8988T (cell line): ENCODE measurements at regions not wholly inside any gene's neighbourhood (a gene's known extent, or its start where the extent isn't known, plus 50 kb on each side); places are given as distances from the start of the nearest gene placed in this dataset.
"Not testable (repeated sequence)": the region's sequence is repeated elsewhere in the genome, so short reads cannot be mapped to it uniquely, and the experiment has no call there.

ENCODE experiments used
- DNase-seq: peaks from one replicate; pipeline ENCODE4 v3.0.0; 2011

DNA sequence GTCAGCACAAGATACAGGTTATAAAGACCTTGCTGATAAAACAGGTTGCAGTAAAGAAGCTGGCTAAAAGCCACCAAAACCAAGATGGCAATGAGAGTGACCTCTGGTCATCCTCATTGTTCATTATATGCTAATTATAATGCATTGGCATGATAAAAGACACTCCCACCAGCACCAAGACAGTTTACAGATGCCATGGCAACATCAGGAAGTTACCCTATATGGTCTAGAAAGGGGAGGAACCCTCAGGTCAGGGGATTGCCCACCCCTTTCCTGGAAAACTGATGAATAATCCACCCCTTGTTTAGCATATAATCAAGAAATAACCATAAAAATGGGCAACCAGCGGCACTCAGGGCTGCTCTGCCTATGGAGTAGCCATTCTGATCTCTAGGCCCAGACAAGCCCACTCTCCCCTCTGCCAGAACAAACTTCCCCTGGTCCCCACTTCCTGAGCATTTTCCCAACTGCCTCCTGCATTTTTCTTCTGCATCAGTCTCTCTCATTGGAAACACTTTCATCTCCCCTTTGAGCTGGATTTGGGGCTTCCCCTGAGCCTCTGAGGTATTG, 215.3 kb upstream of the SDK2 start:
- DNase-seq, result not testable (repeated sequence)

DNA sequence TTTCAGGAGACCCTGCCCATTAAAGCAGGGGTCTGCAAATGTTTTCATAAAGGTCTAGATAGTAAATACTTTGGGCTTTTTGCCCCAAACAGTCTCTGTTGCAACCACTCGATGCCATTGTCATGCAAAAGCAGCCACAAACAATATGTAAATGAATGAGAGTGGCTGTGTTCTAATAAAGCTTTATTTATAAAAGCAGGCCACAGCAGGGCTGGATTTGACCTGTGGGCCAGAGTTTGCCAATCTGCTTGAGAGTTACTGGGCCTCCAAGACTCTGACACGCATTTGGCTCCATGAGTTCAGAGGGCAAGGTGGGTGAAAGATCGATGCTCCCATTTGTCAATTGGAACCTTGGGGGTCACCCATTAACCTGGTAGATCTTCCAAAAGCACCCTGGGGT, 217.3 kb upstream of the SDK2 start:
- DNase-seq, result no peak

DNA sequence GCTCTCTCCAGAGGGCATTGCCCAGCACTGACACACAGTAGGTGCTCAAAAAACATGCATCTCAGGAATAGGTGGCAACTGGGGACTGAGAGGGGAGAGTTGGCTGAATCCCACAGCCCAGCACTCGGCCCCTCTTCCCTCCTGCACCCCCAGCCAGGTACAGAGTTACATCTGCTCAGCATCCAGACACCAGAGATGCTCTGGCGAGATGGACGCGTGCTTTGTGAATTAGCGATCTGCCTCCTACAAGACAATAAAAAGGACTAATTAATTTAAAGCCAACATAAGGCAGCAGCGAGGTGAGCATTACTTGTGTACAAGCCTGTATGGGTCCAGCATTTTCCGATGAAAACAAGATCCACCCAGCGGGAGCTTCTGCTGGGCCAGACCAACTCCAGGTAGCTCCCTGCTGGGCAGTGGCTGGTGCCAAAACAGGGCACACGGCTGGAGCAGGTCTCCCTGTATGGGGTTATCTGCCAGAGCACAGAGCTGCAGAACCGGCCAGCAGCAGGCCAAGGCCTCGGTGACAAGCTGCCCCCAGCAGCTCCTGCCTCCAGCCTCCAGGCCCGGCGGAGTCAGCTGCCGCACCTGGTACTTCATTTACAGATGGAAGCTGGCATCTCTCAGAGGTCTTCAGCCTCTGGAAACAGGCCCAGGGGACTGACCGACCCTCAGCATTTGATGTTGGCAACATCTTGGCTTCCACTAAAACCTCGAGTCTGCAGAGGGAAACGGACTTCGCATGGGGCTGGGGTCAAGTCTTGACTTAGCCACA, 219.7 kb upstream of the SDK2 start:
- no peak for DNase-seq

DNA sequence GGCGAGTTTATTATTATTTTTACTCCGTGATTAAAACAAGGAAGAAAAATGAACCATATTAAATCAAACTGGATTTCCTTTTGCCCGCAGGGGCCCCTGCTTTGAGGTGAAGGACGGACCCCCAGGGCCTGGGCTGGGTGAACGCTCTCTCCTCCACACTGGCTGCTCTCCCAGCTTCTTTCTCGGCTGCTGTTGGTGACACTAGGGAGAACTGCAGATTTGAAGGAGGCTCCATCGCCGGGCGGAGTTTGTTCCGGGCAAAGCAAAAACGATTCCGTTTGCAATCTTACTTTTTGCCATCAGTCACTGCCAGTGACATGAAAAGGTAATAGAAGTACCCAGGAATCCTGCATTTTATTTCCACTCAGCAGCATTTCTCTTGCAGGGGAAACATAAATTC, 221.6 kb upstream of the SDK2 start:
- no peak for DNase-seq

DNA sequence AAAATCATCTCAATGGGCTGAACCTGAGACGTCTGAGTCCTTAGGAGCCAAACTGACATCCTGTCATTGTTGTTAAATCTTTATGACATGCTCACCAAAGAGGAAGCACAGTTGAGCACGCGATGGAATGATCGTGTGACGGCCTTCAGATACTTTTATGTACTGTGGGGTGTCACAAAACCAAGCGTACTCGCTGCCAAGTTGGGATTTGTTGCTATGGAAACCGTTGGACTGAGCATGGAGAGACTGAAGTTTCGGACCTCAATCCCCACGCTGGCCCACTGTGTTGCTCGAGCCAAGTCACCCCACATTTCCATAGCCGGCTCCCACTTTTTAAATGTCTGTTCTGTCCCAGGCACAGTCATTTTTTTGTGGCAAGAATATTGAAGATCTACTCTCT, 222.8 kb upstream of the SDK2 start:
- no peak for DNase-seq

DNA sequence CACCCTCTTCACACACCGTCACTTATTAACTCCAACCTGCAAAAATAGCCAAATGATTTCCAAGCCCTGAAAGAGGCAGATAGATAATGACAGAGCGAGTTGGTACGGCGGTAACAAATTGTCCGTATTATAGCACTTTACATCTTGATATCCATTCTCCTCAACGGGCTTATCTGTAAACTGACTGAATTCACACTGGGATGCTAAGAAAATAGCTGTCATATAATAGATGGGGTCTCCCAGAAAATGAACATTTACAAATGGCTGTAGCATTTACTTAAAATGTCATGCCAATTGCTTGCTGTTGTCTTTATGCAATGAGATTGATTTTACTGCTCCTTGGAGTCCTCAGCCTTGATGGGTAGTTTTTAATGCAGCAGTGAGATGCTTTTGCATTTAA, 225.8 kb upstream of the SDK2 start:
- DNase-seq, result no peak

DNA sequence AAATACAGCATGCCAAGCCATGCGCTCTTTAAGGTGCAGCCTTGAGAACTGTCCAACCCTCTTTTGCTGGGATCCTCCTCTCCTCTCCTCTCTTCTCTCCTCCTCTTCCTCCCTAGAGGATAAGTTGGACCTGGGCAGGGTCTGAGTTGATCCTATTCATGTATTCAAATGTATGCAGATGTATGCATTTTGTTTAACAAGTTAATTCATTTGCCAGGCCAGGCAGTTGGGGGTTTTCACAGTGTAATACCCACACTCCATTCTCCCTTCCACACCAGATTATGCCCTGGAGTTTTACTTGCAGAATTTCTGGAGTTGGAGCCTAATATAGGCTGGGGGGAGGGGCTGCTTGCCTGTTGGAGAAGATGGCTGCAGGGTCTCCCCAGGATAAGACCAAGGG, 226.2 kb upstream of the SDK2 start:
- DNase-seq, result no peak

DNA sequence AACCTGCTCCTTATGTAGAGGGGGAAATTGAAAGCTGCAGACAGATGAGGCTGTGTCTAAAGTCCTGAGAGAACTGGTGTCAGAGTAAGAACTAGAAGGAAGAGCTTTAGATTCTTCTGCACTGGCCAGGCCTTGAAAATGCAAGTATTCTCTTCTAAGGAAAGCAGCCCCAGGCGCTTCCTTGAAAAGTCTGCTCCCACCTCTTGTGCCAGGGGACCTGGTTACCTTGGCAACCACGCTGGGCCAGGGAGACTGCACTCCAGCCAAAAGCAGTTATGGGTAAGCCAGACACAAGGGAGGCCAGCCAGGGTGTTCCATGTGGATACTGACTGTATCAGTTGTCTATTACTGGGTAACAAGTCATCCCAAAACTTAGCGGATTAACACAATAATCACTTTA, 228.6 kb upstream of the SDK2 start:
- DNase-seq, result no peak

DNA sequence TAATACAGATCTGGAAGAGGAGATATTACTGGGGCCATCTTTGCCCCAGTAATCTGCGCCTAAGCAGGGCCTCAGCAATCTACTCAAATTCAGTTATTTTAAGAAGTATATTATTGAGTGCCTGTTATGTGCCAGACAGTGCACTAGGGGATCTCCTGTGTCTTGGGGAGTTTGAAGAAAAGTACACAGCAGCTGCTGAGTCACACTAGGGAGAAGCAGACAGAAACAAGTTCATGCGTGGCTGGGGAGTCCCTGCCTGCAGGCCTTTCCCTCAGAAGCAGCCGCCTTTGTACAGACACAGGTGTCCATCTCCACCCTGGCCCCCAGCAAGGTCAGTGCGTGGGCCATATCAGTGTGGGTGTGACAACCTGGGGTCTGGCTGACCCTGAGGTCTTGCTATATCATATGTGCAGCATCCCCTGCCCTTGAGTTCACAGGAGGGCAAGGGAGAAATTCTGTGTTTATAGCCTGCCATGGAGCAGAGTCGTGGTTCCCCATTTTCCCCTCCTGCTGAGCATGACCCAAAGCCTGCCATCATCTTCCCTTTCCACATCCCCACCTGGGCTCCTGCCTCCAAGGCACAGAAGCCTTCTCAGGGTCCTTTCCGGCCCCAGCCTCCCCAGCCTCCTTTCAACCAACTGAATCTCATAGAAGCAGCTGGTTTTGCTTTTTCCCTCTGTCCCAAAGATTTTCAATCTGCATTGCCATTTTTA, 229.9 kb upstream of the SDK2 start:
- no peak for DNase-seq

DNA sequence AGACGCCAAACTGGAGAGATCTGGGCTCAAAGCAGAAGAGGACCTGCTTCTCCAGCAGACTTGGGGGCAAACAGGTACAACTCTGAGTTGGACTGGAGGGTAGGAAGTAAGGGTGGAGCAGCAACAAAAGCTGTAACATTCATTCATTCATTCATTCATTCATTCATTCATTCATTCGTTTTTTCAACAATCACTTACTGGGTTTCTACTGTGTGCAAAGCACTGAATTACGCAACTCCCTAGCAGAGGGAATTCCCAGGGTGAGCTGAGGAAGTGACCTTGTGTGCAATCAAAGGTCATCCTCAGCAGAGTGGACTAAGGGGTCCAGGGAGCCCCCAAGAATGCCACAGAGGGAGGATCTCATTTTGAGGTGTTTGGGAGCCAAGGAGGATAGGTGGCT, 231.1 kb upstream of the SDK2 start:
- no peak for DNase-seq

DNA sequence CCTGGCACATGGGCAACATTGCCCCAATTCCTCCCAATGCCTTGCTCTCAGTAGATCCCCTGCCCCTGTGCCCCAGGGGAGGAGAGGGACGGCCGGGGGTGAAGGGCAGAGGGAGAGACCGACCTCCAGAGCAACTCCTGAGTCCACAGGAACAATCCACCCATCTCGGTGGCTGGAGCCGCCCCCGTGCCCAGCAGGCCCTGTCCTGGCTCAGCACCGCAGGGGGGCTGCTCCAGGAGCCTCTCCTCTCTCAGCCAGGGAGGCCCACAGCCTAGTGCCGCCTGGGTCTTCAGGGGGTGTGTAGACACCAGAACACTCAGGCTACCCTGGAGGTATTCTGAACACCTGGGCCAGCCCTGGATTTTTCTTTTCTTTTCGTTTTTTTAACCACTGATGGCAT, 233.7 kb upstream of the SDK2 start:
- DNase-seq, result no peak

DNA sequence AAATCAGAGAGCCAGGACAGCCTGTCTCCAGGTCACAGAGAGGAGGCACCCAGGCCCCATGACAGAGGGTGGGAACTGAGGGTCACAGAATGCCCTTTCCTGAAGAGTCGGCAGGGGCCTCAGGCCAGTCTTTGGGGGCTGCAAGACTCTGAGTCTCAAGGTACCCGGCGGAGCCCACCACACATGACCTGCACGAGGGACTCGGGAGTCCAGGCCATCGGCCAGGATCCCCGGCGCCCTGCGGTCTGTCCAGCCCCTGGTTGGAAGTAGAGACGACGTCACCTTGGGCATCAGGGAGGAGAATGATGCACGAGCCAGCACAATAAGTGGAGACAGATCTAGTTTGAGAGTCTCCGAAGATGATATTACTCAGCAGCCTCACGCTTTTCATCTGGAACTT, 234.7 kb upstream of the SDK2 start:
- DNase-seq, result no peak

DNA sequence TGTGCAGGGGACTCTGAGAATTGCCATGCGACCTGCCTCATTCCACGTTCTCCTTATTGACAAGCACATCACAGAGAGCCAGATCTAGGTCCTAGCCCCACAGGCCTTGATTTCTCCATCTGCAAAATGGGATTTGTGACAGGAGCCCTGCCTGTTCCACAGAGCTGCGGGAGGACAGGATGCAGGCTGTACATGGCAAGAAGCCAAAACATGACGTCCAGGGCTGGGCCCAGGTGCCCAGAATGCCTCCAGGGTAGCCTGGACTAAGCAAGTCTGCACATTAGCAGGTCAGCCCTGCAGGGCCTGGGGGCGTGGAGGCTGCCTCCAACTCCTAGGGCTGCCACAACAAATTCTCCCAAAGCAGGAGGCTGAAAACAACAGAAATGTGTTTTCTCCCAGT, 235.7 kb upstream of the SDK2 start:
- DNase-seq, result no peak

DNA sequence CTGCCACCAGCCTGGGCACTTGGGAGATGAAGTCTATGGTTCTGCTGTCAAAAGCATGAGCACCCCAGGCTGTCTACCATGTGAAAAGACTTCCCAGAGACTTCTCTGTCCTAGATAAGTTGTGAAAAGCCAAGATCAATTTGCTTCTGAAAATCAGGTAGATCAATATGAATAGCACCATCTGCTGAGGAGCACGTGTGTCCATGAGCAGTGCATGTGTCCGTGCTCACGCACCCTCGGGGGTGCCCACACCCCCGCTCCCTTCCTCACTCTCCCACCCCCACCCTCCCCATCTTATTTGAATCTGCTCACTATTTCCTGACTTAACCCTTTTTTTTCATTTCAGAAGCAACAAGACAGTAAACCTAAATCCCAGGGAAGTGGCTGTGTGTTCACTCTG, 238.3 kb upstream of the SDK2 start:
- no peak for DNase-seq

DNA sequence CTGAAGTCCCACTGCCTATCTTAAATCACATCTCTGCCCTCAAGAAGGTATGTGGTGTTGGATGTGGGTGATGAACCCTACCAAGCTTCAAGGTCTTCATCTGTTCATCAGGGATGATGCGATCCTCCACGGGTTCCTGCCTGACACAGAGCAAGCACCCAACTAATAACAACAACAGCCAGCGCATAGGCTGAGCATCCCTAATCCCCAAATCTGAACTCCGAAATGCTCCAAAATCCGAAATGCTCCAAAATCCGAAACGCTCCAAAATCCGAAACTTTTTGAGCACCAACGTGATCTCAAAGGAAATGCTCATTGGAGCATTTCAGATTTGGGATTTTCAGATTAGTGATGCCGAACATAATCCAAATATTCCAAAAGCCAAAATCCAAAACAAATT, 238.9 kb upstream of the SDK2 start:
- no peak for DNase-seq

DNA sequence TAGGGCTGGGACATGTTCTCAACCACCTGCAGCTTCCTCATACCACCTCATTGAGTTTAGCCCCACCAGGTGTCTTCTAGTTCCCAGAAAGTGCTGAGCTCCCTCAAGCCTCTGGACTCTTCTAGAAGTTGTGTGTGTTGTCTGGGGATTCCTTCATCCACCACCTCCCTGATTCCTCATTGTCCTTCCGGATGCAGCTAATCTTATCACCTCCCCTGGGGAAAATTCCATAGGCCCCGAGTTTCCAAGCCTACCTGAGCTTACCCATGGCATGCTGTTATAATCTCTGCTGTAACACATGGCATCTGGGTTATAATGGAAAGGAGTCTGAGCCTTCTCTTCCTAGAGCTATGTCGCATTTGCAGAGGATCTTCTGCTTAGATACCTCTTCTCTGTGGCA, 243.5 kb upstream of the SDK2 start:
- DNase-seq, result no peak

DNA sequence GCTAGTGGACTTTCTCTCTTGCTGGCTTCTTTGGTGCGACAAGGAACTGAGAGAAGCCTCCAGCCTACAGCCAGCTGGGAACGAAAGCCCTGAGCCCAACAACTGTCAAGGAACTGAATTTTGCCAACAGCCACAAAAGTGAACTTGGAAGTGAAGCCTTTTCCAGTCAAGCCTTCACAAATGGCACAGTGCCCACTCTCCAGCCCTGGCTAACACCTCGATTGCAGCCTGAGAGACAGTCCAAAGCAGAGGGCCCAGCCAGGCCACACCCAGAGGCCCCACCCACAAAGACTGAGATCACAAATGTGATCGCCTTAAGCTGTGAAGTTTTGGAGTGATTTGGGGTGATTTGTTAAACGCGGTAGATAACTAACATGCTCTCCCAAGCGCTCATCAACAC, 244.6 kb upstream of the SDK2 start:
- DNase-seq, result no peak

DNA sequence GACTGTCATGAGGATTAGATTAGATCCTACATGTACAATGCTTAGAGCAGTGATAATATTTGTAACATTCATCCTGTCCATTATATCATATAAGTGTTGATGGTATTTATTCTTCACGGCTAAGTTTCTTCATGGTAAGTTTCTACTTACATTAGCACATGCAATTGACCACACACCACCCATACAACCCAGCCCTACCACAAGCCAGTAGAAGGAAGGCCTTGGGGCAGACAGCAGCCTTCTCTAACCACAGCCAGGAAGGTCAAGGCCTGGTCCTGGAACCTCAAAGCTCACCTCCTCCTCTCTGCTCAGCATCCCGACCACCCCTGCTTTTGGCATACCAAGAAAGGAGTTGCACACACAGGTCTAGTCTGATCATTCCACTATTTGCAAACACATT, 245.2 kb upstream of the SDK2 start:
- DNase-seq, result no peak

DNA sequence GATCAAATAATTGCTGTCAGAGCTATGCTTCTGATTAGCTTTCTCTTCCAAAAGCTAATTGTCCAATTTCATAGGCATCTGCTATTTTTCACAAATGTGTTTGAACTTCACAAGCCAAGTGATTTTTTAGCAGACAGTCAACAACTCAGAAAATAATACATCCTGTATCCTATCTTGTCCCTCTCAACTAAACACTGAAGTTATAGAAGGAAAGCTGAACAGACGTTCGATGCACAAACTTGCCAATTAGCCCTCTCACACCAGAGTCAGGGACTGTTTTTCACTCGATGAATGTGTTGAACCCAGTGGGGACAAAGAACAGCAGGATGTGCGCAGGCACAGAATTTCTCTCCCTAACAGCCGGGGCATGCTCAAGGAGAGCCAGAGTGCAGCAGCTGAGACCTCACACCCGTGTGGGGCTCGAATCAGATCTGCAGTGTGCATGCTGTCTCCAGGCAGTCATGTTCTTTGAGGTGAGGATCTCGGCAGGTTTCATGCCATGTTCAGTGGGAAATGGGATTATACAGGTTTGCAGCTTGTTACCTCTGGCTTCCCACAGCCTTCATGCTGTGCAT, 246.7 kb upstream of the SDK2 start:
- no peak for DNase-seq

DNA sequence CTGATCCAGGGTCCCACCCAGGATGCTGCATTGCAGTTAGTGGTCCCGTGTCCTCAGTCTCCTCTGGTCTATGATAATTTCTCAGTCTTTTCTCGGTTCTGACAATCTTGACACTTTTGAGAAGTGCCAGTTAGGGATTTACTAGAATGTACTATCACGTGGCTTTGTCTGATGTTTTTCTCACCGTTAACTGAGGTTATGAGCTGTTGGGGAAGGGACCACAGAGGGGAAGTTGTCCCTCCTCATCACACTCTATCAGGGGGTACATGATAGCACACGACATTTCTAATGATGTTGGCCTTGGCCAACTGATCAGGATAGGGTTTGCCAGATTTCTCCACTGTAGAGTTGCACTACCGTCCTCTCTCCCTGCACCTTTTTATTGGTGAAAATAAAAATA, 250.9 kb upstream of the SDK2 start:
- no peak for DNase-seq

DNA sequence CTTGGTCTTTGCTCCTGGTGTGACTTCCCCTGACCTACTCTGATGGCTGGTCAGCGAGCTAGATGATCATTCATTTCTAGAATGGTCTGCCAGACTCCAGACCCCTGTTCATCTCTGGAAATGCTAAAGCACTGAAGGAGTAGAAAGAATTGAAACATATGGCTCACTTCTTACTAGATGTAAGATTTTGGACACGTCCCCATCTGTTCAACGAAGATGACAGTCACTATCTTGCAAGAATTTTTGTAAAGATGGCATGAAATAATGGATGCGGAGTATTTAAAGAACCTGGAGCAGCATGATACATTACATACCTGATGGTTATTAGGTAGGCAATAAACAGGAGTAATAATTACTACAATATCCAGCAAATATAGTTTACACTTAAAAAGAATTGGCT, 252.7 kb upstream of the SDK2 start:
- no peak for DNase-seq

DNA sequence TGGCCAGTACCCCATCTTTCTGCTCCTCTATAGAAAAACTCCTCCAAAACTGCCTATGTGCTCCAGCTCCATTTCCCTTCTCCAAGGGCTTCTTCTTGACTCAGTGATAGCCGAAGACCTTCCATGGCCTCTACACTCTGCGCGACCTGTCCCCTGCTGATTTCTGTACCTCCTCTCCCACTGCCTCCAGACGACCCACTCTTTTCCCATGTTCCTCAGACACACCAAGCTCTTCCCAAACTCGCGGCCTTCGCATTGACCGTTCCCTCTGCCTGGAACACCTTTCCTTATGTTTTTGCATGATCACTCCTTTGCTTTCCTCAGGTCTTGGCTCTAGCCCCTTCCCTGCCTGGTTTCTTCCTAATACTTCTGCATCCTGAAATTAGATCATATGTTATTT, 255.6 kb upstream of the SDK2 start:
- no peak for DNase-seq

DNA sequence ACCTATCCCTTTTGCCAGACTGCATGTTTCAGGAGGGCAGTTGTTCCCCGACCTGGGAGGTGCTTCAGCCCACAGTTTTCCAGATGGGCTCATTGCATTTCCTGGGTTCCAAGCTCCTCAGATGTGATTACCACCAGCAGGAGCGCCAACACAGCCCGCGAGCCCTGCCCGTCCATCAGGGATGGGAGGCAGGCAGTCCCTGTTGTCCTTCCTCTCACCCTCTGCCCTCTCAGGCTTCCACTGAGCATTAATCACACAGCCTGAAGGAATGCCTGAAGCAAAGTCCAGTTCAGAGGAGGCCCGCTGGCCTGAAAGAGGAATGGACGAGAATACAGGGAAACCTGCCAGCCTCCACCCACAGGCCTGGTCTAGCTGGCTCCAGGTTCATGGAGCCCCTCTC, 256.3 kb upstream of the SDK2 start:
- DNase-seq, result no peak

DNA sequence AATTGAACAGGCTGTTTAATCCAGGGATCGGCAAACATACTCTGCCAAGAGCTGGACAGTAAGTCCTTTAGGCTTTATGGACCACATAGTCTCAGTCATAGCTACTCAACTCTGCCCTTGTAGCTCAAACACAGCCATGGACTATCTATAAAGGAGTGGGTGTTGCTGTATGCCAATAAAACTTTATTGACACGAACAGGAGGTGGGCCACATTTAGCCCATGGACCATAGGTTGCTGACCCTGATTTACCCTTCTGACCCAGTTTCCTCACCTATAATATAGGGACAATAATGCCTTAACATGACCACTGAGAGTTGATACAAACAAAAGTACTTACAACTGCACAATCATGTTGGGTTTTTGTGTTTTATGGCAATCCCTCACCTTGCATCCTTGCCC, 257.0 kb upstream of the SDK2 start:
- DNase-seq, result no peak
